Lower leg skin (tissue), 3 donors: ENCODE measurements at regions not wholly inside any gene's neighbourhood (a gene's known extent, or its start where the extent isn't known, plus 50 kb on each side); places are given as distances from the start of the nearest gene placed in this dataset.

Experiments
- CTCF ChIP-seq, 3 donors: fragments of 450-650 bp; IDR thresholded peaks; one replicate each; pipeline ENCODE4 v1.5.1; 2016; ENCODE audit warnings: antibody characterized with exemption in 3 of 3, mild to moderate bottlenecking in 3 of 3, moderate library complexity in 2 of 3
- POLR2A ChIP-seq, 2 donors: fragments of 450-650 bp; IDR thresholded peaks; one replicate each; pipeline ENCODE4 v1.6.1; 2016 to 2017; ENCODE audit warnings: antibody characterized with exemption in 2 of 2, mild to moderate bottlenecking in 1 of 2, moderate library complexity in 1 of 2

- TF ChIP-seq CTCF (IDR thresholded peaks at IDR 0.05) (no peak), POLR2A (IDR thresholded peaks at IDR 0.05) (no peak)
Measured at GRCh38 chr4:173821036-173821435, 291.0 kb upstream of the HAND2 start.
